Eye (tissue), 1 donor: ENCODE measurements at regions not wholly inside any gene's neighbourhood (a gene's known extent, or its start where the extent isn't known, plus 50 kb on each side); places are given as distances from the start of the nearest gene placed in this dataset.
"Not testable (repeated sequence)": the region's sequence is repeated elsewhere in the genome, so short reads cannot be mapped to it uniquely, and the experiment has no call there.

ENCODE experiments used
- DNase-seq: peaks from one replicate; pipeline ENCODE4 v3.0.0-alpha.2; 2015

DNA sequence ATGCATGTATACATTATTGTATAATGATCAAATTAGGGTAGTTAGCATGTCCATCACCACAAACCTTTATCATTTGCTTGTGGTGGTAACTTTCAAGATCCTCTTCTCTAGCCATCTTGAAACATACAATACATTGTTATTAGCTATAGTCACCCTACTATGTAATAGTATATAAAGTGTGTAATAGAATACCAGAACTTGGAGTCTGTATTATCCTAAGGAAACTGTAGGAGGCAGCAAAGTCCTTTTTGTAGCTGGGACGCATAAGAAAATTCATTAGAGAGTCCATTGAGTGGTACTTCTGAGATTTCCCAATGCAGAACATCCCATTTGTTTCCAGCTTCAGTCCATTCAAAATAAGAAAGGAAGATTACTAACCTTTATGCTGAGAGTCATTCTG, 325.9 kb upstream of the LRFN5 start:
- peak; percentile 26 for DNase-seq

DNA sequence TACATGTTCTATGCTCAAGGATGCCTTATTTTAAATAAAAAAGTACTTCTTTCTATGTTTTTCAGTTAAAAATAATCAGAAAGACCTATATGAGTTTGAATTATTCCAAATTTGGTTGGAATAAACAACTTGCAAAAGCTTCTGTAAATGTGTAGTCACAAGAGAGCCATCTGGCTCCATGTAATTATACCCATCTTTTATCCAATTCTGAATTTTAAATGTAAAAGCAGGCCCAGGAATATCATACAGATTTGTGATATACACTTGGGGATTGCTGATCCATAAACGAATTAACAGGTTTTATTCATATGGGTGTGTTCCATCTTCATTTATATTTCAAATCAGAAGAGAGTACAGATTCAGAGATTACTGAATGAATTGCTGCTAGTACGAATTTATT, 329.2 kb upstream of the LRFN5 start:
- DNase-seq: no peak

DNA sequence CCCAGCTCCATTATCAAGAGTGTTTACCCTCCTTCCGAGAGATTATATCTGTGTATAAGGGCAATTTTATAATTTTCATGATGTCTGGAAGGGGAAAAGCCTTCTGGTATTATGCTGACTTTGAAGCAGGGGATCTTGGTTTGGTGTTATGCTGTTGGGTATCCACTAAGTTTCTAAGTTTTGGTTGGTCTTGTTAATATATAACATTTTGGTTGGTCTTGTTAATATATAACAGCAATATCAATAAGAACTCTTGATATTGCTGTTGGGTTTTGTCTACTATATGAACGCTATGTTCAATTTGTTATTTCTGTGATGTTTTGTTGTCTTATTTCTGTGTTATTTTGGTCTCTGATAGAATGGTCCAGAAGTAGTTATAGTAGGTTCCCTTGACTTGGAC, 349.2 kb upstream of the LRFN5 start:
- no peak for DNase-seq

- no peak for DNase-seq
Observed at GRCh38 chr14:41235466-41235865, 371.2 kb upstream of the LRFN5 start.

- no peak for DNase-seq
Observed at GRCh38 chr14:41230683-41231082, 376.0 kb upstream of the LRFN5 start.

GRCh38 chr14:41229824-41230223, 376.9 kb upstream of the LRFN5 start:
- no peak for DNase-seq

DNA sequence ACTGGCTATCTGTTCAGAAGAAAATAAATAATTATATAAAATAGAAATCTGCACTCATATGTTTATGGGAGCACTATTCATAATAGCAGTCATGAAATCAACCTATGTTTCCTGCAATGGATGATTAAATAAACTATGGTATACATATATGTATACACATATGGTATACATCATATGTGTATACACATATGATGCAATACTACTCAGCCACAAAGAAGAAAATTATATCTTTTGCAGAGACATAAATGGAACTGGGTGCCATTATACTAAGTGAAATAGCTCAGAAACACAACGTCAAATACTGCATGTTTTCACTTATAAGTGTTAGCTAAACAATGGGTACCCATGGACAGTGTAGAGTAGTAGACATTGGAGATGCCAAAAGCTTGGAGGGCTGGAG, 381.2 kb upstream of the LRFN5 start:
- no peak for DNase-seq

DNA sequence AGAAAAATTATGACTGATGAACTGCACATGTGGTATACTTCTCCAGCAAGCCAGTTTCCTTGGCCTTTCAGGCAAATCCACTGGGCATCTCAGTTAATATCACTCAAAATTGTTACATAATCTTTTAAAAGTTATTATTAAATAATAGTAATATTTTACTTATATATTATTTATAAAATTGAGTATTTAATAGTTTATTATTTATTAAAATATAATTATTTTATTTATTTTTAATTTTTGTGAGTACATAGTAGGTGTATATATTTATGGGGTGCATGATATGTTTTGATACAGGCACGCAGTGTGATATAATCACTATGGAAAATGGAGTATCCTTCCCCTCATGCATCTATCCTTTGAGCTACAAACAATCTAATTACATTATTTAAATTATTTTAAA, 384.1 kb upstream of the LRFN5 start:
- DNase-seq: no peak

DNA sequence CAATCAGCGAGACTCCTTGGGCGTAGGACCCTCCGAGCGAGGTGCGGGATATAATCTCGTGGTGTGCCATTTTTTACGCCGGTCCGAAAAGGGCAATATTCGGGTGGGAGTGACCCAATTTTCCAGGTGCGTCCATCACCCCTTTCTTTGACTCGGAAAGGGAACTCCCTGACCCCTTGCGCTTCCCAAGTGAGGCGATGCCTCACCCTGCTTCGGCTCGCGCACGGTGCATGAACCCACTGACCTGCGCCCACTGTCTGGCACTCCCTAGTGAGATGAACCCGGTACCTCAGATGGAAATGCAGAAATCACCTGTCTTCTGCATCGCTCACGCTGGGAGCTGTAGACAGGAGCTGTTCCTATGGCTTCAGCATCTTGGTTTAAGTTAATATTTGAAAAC, 391.7 kb upstream of the LRFN5 start:
- not testable (repeated sequence) for DNase-seq

DNA sequence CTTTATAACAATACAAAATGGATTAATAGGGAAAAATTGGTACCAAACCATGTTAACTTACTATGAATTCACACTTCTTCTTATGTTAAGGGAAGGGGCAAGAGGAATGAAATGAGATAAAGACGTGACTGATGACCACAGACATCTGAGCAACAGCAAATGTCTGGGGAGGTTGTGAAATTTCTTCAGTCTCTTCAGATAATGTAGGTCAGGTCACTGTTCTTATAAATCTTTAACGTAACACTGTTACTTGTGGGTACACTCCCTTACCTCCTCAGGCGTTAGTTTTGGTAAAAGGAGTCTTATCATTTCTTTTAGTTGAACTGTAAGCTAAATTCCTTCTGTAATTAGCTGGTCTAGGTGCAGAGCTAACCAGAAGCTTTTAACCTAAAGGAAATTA, 405.0 kb upstream of the LRFN5 start:
- peak; percentile 18 for DNase-seq

GRCh38 chr14:41187868-41188267, 418.8 kb upstream of the LRFN5 start:
- peak; percentile 24 for DNase-seq

DNA sequence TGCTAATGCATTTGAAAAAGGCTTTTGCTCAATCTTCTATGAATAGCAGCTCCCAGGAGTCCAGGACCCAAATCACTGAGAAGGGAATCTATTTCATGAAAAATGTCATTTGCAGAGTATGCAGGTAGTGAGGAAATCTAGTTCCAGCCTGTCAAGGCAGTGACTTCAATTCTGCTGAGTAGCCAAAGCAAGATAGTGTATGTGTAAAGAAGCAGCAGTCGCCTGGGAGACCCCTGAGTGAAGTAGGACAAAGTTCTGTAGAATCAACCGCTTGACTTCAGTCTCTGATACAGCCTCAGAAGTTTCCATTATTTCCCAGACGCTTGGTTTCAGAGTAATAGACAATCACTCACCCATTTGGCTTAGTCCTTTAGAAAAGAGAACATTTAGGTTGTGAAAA, 435.6 kb upstream of the LRFN5 start:
- peak; percentile 1 for DNase-seq

DNA sequence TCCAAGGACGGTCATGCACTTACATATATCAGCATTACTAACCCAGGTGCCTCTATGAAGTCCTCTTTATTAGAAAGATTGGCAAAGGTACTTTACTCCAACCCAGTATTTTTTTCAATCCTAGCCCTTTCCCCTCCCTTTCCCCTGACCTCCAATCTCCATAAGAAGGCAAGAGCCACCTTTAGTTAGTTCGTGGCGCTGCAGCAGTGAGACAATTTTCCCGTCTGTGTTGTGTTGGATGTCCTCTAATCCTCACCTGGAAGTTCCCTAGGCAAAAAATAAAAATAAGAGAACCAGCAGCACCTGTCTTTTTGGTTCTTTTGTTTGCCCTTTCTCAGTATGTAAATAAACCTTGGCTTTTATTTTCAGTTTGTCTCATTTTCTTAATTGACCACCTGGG, 439.6 kb upstream of the LRFN5 start:
- DNase-seq: no peak

- DNase-seq: no peak
Observed at GRCh38 chr14:41154143-41154807, 452.4 kb upstream of the LRFN5 start.

- DNase-seq: no peak
Observed at GRCh38 chr14:41146391-41146790, 460.3 kb upstream of the LRFN5 start.

GRCh38 chr14:41144370-41144769, 462.3 kb upstream of the LRFN5 start:
- no peak for DNase-seq

GRCh38 chr14:41137741-41138140, 468.9 kb upstream of the LRFN5 start:
- DNase-seq: no peak

GRCh38 chr14:41130274-41130673, 476.4 kb upstream of the LRFN5 start:
- no peak for DNase-seq

GRCh38 chr14:41120402-41120801, 486.3 kb upstream of the LRFN5 start:
- DNase-seq: peak; percentile 1

DNA sequence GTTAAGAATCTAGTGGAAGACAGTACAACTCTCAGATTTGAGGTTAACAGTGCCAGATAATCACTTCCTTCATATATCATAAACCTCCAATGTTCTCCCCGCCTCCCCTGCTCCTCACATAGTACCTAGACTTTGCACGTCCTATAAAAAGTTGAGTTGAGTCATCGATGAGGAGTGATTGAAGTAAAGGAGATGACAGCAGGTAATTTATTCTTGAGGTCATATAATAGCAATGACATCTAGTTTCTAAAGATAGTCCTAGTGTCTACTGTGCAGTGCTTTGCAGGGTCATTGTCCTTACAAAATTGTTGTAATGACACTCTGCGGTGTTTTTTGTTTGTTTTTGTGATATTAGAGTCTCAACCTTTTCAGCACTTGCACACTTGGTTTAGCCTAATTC, 510.5 kb upstream of the LRFN5 start:
- DNase-seq: no peak

DNA sequence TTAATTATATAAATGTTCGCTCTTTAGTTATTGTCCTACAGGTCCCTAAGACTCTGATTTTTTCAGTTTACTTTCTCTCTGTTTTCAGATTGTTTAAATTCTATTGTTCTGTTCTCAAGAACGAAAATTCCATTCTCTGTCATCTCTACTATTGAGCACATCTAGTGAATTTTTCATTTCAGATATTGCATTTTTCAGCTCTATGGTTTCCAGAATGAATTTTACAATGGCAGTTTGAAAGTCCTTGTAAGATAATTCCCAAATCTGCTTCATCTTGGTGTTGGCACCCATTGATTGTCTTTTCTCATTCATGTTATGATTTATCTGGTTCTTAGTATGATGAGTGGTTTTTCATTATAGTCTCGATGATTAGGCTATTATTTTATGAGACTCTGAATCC, 519.6 kb upstream of the LRFN5 start:
- no peak for DNase-seq

GRCh38 chr14:41073544-41073943, 533.1 kb upstream of the LRFN5 start:
- no peak for DNase-seq

DNA sequence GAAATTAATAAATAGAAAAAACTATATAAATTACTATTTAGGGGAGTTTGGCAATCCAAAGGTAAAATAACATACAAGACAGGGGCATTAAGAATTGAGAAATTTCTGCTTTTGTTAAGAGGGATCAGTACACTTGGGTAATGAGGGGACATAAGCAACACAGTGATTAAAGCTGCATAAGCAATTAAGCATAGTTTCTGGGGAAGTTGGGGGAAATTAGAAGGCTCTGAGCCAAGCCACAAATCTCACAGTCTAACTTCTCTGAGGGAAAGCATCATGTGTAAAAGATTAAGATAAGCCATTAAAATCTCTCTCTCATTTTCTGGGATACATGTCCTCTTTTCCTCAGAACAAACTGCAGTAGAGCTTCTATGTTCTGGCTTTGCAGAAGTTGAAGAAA, 533.9 kb upstream of the LRFN5 start:
- peak; percentile 13 for DNase-seq

- no peak for DNase-seq
Observed at GRCh38 chr14:41071351-41071750, 535.3 kb upstream of the LRFN5 start.

DNA sequence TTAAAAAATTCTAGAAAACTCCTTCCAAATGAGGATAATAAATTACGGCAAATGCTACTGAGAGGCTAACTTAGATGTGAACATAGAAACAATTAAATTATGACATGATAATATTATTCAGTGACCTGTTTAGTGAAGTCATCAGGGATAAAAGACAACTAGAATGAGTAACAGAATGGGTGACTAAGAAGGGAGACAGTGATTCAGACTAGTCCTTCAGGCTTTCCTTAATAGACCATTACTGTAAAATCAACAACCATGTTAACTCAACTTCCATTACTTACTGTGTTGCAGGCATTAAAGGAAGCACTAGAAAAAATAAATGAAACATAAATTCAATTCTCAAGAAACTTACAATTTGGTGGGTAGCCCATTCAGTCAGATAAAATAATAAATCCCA, 543.9 kb upstream of the LRFN5 start:
- DNase-seq: no peak

DNA sequence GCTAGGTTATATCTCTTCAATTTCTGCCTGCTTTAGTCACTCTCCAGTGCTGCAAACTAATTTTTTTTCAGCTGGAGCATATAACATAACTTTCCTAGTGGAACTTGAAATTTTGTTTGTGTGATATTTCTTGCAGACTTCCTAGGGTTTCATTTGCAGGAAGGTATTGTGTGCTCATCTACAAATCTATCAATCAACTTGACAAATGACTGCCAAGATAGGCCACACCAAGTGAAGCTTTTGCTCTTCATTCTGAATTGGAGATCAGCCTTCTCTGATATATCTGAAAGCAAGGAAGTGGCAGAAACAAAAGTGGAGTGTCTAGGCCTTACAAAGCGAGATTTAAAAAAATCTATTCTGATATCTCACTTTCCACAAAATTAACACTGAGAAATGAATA, 551.1 kb upstream of the LRFN5 start:
- no peak for DNase-seq
